ENCODE measurements at regions not wholly inside any gene's neighbourhood (a gene's known extent, or its start where the extent isn't known, plus 50 kb on each side); places are given as distances from the start of the nearest gene placed in this dataset.
A peak's percentile ranks its signal among the peaks of the same experiment; 100 is the strongest.

DNA sequence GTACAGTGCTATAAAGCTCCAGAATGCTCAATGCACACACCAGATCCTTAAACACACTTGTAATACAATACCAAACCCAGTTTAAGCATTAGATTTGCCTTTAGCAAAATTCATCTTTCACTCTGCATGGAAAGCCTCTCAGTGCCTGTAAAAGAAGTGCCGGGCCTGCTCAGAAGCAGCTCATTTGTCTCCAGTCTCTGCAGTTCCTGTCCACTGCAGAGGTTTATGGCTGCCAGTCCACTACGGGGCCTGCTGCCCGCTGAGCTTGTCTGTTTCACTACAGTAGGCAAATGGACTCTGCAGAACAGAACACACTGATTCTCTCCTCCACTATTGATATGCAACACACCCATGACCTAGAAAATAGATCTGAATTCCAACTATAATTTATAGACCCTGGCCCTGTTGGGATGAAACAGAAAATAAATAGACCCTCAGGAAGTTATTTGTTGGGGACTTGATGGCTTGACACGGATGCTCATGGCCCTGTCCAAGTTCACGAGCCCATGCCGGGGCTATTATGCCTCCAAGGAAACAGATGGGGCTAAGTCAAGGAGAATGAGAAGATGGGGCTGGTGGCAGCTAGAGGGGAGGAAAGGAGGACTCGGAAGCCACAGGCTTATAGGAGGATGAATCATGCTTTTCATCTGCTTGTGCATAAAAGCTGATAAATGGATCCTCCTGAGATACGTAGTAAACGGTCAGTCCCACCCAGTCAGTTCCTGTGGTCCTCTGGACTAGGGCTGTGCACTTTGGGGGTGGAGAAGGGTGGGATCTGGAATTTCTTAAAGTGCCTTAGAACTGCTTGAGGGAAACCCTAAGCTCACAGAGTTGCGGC lies 416.8 kb upstream of the TENM4 start:
- DNase-seq (ENCODE audit: low read depth) (no peak), FAIRE-seq (no peak)
- H3K27me3 ChIP-seq (ENCODE audit: control insufficient read depth, insufficient read depth, low read length): no peaks in the 10 kb centered on the region
- no peak overlapping the region for H3K4me3 ChIP-seq (ENCODE audit: low read depth, low read length)
- no peak for TF ChIP-seq CTCF (IDR thresholded peaks at IDR 0.05; ENCODE audit: insufficient read depth, low read length, severe bottlenecking)
- no peaks in the 10 kb centered on the region for H3K36me3 ChIP-seq (ENCODE audit: control insufficient read depth, insufficient read depth, low read length)

DNA sequence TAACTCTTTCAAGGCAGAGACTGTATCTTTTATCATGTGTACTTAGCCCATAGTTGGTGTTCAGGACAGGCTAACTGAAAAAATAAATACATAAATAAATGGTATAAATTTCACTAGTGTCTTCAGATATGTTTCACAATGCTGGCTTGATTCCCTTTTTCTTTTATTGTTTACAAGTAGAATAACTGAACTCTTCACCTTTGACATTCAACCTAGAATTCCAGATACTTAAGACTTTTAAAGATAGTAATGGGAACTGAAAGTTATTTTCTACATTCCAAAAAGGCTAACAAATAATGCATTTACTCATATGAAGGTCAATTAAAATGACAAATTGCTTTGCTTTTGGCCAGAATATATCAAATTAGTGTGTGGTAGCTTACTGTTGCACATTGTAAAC lies 411.3 kb upstream of the TENM4 start:
- TF ChIP-seq CTCF (IDR thresholded peaks at IDR 0.05; ENCODE audit: insufficient read depth, low read length, severe bottlenecking): no peak
- Histone ChIP-seq H3K36me3 (ENCODE audit: control insufficient read depth, insufficient read depth, low read length) (no peaks in the 10 kb centered on the region), H3K4me3 (ENCODE audit: low read depth, low read length) (no peak overlapping the region), H3K27me3 (ENCODE audit: control insufficient read depth, insufficient read depth, low read length) (no peaks in the 10 kb centered on the region)
- no peak for DNase-seq (ENCODE audit: low read depth)
- no peak for FAIRE-seq

DNA sequence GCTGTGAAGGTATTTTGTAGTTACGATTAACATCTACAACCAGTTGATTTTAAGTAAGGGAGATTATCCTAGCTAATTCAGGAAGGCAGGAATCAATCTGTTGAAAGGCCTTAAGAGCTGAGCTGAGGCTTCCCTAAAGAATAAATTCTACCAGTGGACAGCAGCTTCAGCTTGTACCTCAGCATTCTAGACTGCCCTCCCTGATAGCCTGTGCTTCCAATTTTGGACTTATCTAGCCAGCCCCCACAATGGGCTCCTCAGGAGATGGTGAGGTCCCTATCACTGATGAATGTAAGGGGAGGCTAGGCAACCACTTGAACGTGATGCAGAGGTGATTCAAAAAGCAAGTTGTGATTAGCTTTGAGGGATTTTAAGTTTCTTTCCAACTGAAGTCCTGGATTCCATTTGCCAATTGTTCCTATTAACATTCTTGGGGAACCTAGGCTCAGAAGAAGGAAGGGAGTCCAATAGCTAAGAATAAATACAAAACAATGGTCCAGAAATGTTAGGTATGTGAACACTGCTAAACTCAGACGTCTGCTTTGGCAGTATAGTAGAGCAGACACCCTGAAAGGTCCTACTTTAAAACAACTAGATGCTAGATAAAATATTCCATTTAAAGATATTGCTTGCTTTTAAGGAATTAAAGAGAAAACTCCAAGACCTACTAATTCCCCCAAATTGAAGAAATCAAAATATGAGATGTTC lies 404.3 kb upstream of the TENM4 start:
- H3K27me3 ChIP-seq (ENCODE audit: control insufficient read depth, insufficient read depth, low read length): no peaks in the 10 kb centered on the region
- TF ChIP-seq CTCF (IDR thresholded peaks at IDR 0.05; ENCODE audit: insufficient read depth, low read length, severe bottlenecking): no peak
- no peak overlapping the region for H3K4me3 ChIP-seq (ENCODE audit: low read depth, low read length)
- FAIRE-seq (no peak), DNase-seq (ENCODE audit: low read depth) (no peak)
- no peaks in the 10 kb centered on the region for H3K36me3 ChIP-seq (ENCODE audit: control insufficient read depth, insufficient read depth, low read length)

GRCh38 chr11:79834015-79834414 lies 393.2 kb upstream of the TENM4 start:
- H3K27me3 ChIP-seq (ENCODE audit: control insufficient read depth, insufficient read depth, low read length): no peaks in the 10 kb centered on the region
- no peak for FAIRE-seq

DNA sequence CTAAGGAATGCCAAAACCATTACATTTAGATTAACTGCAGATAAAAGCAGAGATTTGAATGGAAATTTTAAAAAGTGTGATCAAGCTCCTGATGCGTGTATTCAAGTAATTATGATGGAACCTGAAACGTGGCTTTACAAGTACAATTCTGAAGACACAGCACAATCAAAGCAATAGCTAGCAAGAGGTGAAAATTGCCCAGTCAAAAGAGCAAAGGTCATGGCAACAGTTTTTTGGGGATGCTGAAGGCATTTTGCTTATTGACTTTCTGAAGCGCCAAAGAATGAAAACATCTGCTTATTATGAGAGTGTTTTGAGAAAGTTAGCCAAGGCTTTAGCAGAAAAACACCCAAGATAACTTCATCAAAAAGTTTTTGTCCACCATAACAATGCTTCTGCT lies 389.6 kb upstream of the TENM4 start:
- H3K36me3 ChIP-seq (ENCODE audit: control insufficient read depth, insufficient read depth, low read length): no peaks in the 10 kb centered on the region
- DNase-seq (ENCODE audit: low read depth) (no peak), FAIRE-seq (no peak)
- no peaks in the 10 kb centered on the region for H3K27me3 ChIP-seq (ENCODE audit: control insufficient read depth, insufficient read depth, low read length)
- H3K4me3 ChIP-seq (ENCODE audit: low read depth, low read length): no peak overlapping the region
- TF ChIP-seq CTCF (IDR thresholded peaks at IDR 0.05; ENCODE audit: insufficient read depth, low read length, severe bottlenecking): no peak

More at GRCh38 chr11:79834015-79834414, 393.2 kb upstream of the TENM4 start:
- no peak for TF ChIP-seq CTCF (IDR thresholded peaks at IDR 0.05; ENCODE audit: insufficient read depth, low read length, severe bottlenecking)
- DNase-seq (ENCODE audit: low read depth): peak; percentile 73
- no peak overlapping the region for H3K4me3 ChIP-seq (ENCODE audit: low read depth, low read length)
- H3K36me3 ChIP-seq (ENCODE audit: control insufficient read depth, insufficient read depth, low read length): no peaks in the 10 kb centered on the region
